ENCODE measurements at regions not wholly inside any gene's neighbourhood (a gene's known extent, or its start where the extent isn't known, plus 50 kb on each side); places are given as distances from the start of the nearest gene placed in this dataset.

DNA sequence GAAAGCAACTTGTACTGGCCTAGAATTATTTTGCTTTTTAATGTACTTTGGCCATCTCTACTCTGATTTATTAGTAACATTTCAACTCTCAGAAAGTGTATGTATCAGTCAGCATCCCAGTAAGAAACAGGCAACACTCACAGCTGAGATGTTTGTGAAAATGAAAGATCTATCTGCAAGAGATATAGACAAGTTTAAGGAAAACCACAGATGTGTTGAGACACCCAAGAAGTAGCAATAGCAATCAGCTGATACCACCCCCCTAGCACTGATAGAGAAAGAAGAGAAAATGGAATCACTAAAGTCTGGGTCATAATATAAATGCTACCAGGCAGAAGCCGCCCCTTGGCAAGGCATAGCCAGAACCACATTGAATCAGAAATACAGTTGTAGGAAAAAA is 372.0 kb downstream of the ARAP2 start:
- Histone ChIP-seq H3K27me3 (replicated peaks in 1 of 4; ENCODE audit: control insufficient read depth in 3 of 4, extremely low read depth in 1 of 4, insufficient read depth in 3 of 4, low read length in 3 of 4) (no peaks in the 10 kb centered on the region), H2BK20ac (ENCODE audit: low read length) (no peak overlapping the region), H2AFZ (ENCODE audit: low read length) (no peak overlapping the region), H3K4me1 (replicated peaks in 1 of 4; ENCODE audit: control insufficient read depth in 3 of 4, insufficient read depth in 4 of 4, low read length in 3 of 4) (no peaks in the 10 kb centered on the region), H3K4me3 (ENCODE audit: extremely low read depth in 1 of 4, insufficient read depth in 2 of 4, low read depth in 3 of 4, low read length in 4 of 4) (no peak overlapping the region), H4K20me1 (replicated peaks in 1 of 2; ENCODE audit: control insufficient read depth in 1 of 2, insufficient read depth in 2 of 2, low read length in 2 of 2) (no peaks in the 10 kb centered on the region), H2AK5ac (ENCODE audit: low read depth, low read length) (no peak overlapping the region), H3K27ac (ENCODE audit: low read depth, low read length) (no peak overlapping the region), H2BK15ac (ENCODE audit: low read length) (no peak overlapping the region), H4K8ac (ENCODE audit: extremely low read depth, insufficient read depth, low read length) (no peak overlapping the region), H3K79me1 (ENCODE audit: low read depth, low read length) (no peaks in the 10 kb centered on the region), H4K5ac (ENCODE audit: insufficient read length, low read depth, low read length) (no peak overlapping the region), H3K4ac (replicated peaks; ENCODE audit: insufficient read length, low read depth, low read length) (no peak overlapping the region), H3K9me3 (ENCODE audit: insufficient read depth in 2 of 2, low read depth in 1 of 2, low read length in 1 of 2) (no peaks in the 10 kb centered on the region), H3K9ac (replicated peaks in 1 of 4; ENCODE audit: extremely low read depth in 1 of 4, low read depth in 3 of 4, low read length in 3 of 4) (no peak overlapping the region), H3K23ac (ENCODE audit: insufficient read length) (no peak overlapping the region), H2BK12ac (ENCODE audit: low read depth, low read length) (no peak overlapping the region), H2BK120ac (replicated peaks; ENCODE audit: low read depth, low read length) (no peak overlapping the region), H3K36me3 (ENCODE audit: control insufficient read depth in 2 of 4, insufficient read depth in 4 of 4, low read length in 3 of 4) (no peaks in the 10 kb centered on the region), H4K91ac (replicated peaks; ENCODE audit: insufficient read length, low read length) (no peak overlapping the region), H3K18ac (ENCODE audit: extremely low read depth, low read length) (no peak overlapping the region), H3K79me2 (ENCODE audit: control insufficient read depth in 1 of 2, insufficient read depth in 2 of 2, low read length in 2 of 2) (no peaks in the 10 kb centered on the region), H3K56ac (replicated peaks; ENCODE audit: insufficient read length, low read depth, low read length) (no peak overlapping the region), H3K4me2 (ENCODE audit: insufficient read depth in 1 of 2, low read depth in 2 of 2, low read length in 2 of 2) (no peak overlapping the region), H3K23me2 (ENCODE audit: low read depth, low read length) (no peaks in the 10 kb centered on the region), H3K14ac (ENCODE audit: insufficient read length) (no peak overlapping the region), H2BK5ac (ENCODE audit: low read depth, low read length) (no peak overlapping the region)
- CTCF ChIA-PET (ENCODE audit: partially characterized antibody) = interaction anchor here (0.7 to 1.0 kb wide), 4 partner anchors 46 to 706 kb away, joined by 3 to 5 read pairs (median 4); no protein-coding TSS in a partner anchor
- WGBS, 2 experiments (ENCODE audit: extremely low coverage in 1 of 2, insufficient coverage in 1 of 2, insufficient read length in 1 of 2, insufficient replicate concordance in 2 of 2, low coverage in 1 of 2, low lambda C conversion rate in 2 of 2, missing lambda C conversion rate in 1 of 2) = 92% methylated on average over 1 of the region's 1 CpG; no CpG with 5 or more reads in 1 of the 2 experiments
- DNase-seq (ENCODE audit: low read depth in 1 of 2, low spot score in 2 of 2) = no peak
- POLR2A ChIA-PET (ENCODE audit: partially characterized antibody) = no interaction called here
- FAIRE-seq = no peak
- TF ChIP-seq SIX5 (IDR thresholded peaks at IDR 0.05; ENCODE audit: low read depth, low read length) = no peak
- no peak for TF ChIP-seq CBX5 (IDR thresholded peaks at IDR 0.05; ENCODE audit: low read depth, low read length)
- TF ChIP-seq EP300 (IDR thresholded peaks at IDR 0.05; ENCODE audit: borderline replicate concordance in 1 of 2, low read depth in 2 of 2, low read length in 2 of 2) = no peak
- no peak for TF ChIP-seq TEAD4 (IDR thresholded peaks at IDR 0.05; ENCODE audit: low read depth, low read length)
- TF ChIP-seq RBBP5 (IDR thresholded peaks at IDR 0.05; ENCODE audit: borderline replicate concordance, low read depth, low read length) = no peak
- TF ChIP-seq BACH1 (IDR thresholded peaks at IDR 0.05; ENCODE audit: low read length) = no peak
- no peak for TF ChIP-seq MAFK (IDR thresholded peaks at IDR 0.05; ENCODE audit: low read depth, low read length)
- TF ChIP-seq KDM5A (IDR thresholded peaks at IDR 0.05; ENCODE audit: low read length) = no peak
- TF ChIP-seq NRF1 (IDR thresholded peaks at IDR 0.05; ENCODE audit: low read depth, low read length) = no peak
- TF ChIP-seq SRF (IDR thresholded peaks at IDR 0.05; ENCODE audit: low read depth, low read length) = no peak
- TF ChIP-seq, protein P1, sequence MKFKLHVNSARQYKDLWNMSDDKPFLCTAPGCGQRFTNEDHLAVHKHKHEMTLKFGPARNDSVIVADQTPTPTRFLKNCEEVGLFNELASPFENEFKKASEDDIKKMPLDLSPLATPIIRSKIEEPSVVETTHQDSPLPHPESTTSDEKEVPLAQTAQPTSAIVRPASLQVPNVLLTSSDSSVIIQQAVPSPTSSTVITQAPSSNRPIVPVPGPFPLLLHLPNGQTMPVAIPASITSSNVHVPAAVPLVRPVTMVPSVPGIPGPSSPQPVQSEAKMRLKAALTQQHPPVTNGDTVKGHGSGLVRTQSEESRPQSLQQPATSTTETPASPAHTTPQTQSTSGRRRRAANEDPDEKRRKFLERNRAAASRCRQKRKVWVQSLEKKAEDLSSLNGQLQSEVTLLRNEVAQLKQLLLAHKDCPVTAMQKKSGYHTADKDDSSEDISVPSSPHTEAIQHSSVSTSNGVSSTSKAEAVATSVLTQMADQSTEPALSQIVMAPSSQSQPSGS (IDR thresholded peaks at IDR 0.05; ENCODE audit: low read length) = no peak
- TF ChIP-seq, protein P2, sequence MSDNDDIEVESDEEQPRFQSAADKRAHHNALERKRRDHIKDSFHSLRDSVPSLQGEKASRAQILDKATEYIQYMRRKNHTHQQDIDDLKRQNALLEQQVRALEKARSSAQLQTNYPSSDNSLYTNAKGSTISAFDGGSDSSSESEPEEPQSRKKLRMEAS (IDR thresholded peaks at IDR 0.05) = no peak
- TF ChIP-seq CBX8 (IDR thresholded peaks at IDR 0.05; ENCODE audit: borderline replicate concordance, low read depth, low read length) = no peak
- TF ChIP-seq CREB1 (IDR thresholded peaks at IDR 0.05) = no peak
